Lung (tissue), 11 donors: ENCODE measurements at regions not wholly inside any gene's neighbourhood (a gene's known extent, or its start where the extent isn't known, plus 50 kb on each side); places are given as distances from the start of the nearest gene placed in this dataset.

Experiments
- ATAC-seq: fragments of 200-7000 bp; cut with Tn5 transposase; one replicate; pipeline ENCODE4 v1.9.1; 2020; ENCODE audit warnings: moderate number of reproducible peaks; ENCODE audit not compliant: insufficient read depth, low FRiP score
- DNase-seq, 3 donors: peaks; one replicate each; pipeline ENCODE4 v3.0.0-alpha.2; 2013 to 2017
- H3K27ac ChIP-seq, 2 donors: one replicate each; pipeline ENCODE4 v1.5.1; 2013; ENCODE audit warnings: mild to moderate bottlenecking in 2 of 2, moderate library complexity in 2 of 2, control low read depth in 1 of 2, inconsistent platforms in 1 of 2, low read depth in 1 of 2, low read length in 1 of 2
- H3K27me3 ChIP-seq, 3 donors: one replicate each; pipeline ENCODE4 v1.5.1; 2013; ENCODE audit warnings: low read length in 2 of 3; ENCODE audit not compliant: control insufficient read depth in 3 of 3, insufficient read depth in 3 of 3
- H3K36me3 ChIP-seq, 4 donors: one replicate each; pipeline ENCODE4 v1.5.1; 2013; ENCODE audit warnings: low read length in 4 of 4, mild to moderate bottlenecking in 1 of 4, moderate library complexity in 1 of 4; ENCODE audit not compliant: control insufficient read depth in 4 of 4, insufficient read depth in 4 of 4
- H3K4me1 ChIP-seq, 5 donors: one replicate each; pipeline ENCODE4 v1.5.1; 2013; ENCODE audit warnings: low read length in 5 of 5, mild to moderate bottlenecking in 2 of 5, moderate library complexity in 1 of 5; ENCODE audit not compliant: control insufficient read depth in 5 of 5, insufficient read depth in 5 of 5
- H3K4me3 ChIP-seq: one replicate; pipeline ENCODE4 v1.5.1; 2013; ENCODE audit warnings: mild to moderate bottlenecking, control low read depth, moderate library complexity
- H3K9ac ChIP-seq, 2 donors: one replicate each; pipeline ENCODE4 v1.5.1; 2013; ENCODE audit warnings: low read length in 2 of 2, control low read depth in 1 of 2; ENCODE audit not compliant: insufficient read depth in 1 of 2
- H3K9me3 ChIP-seq, 4 donors: one replicate each; pipeline ENCODE4 v1.5.1; 2013; ENCODE audit warnings: low read length in 3 of 4, mild to moderate bottlenecking in 1 of 4, moderate library complexity in 1 of 4; ENCODE audit not compliant: control insufficient read depth in 4 of 4, insufficient read depth in 3 of 4
- WGBS, 2 donors: extraction: QIAGEN DNeasy Blood & Tissue Kit; methylation state at CpG; one replicate each; pipeline ENCODE4 v1.1.7; 2013; 5-methylcytosine and 5-hydroxymethylcytosine counted together
- TF ChIP-seq, protein P1 (sequence below): IDR thresholded peaks from 2 replicates; pipeline ENCODE4 v1.5.1; 2012; ENCODE audit warnings: mild to moderate bottlenecking; ENCODE audit errors: control extremely low read depth, extremely low read depth
- donor health status: control.
- donor health status: control.
- donor health status: Bipolar disorder and iron deficiency.
- donor health status: healthy.
- donor health status: DM: yes; HTN: yes; CAD: no.

DNA sequence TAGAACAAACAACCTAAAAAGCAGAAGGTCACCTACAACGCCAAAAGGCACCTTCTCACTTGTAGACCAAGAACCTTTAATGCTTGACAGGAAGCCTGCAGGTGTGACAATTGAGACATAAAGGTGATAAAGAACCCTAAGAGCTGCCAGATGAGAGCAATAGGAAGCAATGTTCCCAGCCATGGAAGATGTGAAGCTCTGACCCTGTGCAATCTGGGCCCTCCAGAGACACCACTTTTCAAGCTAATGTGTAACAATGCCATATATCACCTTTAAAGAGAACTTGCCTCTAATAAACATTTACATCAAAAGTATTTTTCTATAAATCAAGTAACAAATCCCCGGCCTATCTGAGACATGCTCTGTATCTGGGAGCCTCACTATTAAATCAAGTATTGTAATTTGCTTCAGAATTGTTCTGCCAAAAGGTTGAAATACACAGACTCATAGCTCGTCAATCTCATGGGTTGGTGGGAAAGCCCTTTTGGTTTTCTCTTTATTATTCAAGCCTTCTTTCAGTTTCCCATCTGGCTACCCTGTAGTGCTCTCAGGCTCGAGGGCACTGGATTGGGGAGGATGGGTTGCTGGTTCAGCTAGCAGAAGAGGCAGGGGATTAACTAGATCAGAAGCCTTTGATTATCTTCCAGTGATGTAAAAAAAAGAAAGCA, 368.9 kb downstream of the BUD13 start:
- no peaks in the 10 kb centered on the region for H3K9me3 ChIP-seq
- TF ChIP-seq, protein P1, sequence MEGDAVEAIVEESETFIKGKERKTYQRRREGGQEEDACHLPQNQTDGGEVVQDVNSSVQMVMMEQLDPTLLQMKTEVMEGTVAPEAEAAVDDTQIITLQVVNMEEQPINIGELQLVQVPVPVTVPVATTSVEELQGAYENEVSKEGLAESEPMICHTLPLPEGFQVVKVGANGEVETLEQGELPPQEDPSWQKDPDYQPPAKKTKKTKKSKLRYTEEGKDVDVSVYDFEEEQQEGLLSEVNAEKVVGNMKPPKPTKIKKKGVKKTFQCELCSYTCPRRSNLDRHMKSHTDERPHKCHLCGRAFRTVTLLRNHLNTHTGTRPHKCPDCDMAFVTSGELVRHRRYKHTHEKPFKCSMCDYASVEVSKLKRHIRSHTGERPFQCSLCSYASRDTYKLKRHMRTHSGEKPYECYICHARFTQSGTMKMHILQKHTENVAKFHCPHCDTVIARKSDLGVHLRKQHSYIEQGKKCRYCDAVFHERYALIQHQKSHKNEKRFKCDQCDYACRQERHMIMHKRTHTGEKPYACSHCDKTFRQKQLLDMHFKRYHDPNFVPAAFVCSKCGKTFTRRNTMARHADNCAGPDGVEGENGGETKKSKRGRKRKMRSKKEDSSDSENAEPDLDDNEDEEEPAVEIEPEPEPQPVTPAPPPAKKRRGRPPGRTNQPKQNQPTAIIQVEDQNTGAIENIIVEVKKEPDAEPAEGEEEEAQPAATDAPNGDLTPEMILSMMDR = no peak
- no peak for DNase-seq
- H3K27ac ChIP-seq = no peak overlapping the region
- no peaks in the 10 kb centered on the region for H3K27me3 ChIP-seq
- no peaks in the 10 kb centered on the region for H3K36me3 ChIP-seq
- 68 to 75% methylated on average over 4 of the region's 4 CpGs for WGBS, 2 donors
- H3K4me3 ChIP-seq = no peak overlapping the region
- H3K4me1 ChIP-seq = no peaks in the 10 kb centered on the region
- H3K9ac ChIP-seq = no peak overlapping the region
- no peak for ATAC-seq

DNA sequence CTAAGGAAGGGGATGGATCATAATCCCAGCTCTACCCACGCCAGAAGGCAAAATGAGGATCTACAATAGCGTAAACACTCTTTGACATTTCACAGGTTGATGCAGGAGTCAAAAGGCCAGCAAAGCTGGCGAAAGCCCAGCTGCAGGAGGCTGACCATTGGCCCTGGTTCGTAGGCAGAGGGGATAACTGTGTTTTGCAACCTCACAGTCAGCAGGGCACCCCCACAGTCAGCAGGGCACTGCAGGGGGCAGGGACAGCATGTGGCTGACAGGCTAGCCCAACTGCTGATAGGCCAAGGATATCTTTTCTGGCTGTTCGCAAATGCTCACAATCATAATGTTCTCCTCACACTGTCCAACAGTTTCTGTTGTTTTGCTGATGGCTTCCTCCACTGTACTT, 372.7 kb downstream of the BUD13 start:
- Histone ChIP-seq H3K36me3 (no peaks in the 10 kb centered on the region), H3K9ac (no peak overlapping the region), H3K9me3 (no peaks in the 10 kb centered on the region), H3K27ac (no peak overlapping the region), H3K27me3 (no peaks in the 10 kb centered on the region), H3K4me3 (no peak overlapping the region), H3K4me1 (no peaks in the 10 kb centered on the region)
- TF ChIP-seq, protein P1 = no peak
- WGBS, 2 donors = 81 to 85% methylated on average over 5 of the region's 5 CpGs
- DNase-seq (no peak), ATAC-seq (no peak)

DNA sequence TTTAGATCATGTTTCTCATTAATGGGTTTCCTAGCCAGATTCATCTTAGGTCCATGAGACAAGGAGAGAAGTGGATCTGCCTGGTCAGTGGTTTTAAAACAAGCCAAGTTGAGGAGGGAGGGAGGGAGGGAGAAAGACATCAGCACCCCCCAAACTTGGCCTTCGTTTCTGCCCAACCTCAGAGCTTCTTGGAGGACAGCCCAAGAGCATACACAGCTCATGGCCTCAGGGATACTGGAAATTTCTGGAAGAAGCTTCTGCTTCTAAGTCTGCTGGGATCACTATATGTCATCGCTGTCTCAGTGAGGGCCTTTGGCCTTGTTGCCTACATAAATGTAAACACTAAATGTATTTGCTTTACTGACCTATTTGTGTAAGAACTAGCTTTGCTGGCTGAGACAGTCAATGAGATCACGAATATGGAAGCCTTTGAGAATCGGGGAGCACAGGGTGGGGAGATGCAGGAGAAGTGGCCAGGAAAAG, 375.1 kb downstream of the BUD13 start:
- TF ChIP-seq, protein P1 = no peak
- Histone ChIP-seq H3K4me1 (no peaks in the 10 kb centered on the region), H3K9me3 (peaks cover 0 to 11% (median 2%) of the 10 kb centered on the region in 4 donors), H3K4me3 (no peak overlapping the region), H3K27me3 (no peaks in the 10 kb centered on the region), H3K27ac (no peak overlapping the region), H3K9ac (no peak overlapping the region), H3K36me3 (no peaks in the 10 kb centered on the region)
- ATAC-seq (no peak), DNase-seq (peak; percentile 25 to 84 (median 49))
- 60 to 85% methylated on average over 4 of the region's 4 CpGs for WGBS, 2 donors

DNA sequence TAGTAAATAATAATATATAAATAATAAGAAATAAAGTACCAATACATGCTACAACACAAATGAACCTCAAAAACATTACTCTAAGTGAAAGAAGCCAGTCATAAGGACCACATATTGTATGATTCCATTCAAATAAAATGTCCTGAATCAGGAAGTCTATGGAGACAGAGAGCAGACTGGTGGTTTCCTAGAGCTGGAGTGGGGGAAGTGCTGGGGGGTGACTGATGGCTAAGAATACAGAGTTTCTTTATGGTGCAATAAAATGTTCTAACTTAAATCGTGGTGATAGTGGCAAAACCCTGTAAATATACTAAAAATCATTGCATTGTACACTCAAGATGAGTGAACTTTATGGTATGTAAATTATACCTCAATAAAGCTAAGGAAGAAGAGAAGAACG, 376.5 kb downstream of the BUD13 start:
- DNase-seq (no peak), ATAC-seq (no peak)
- no peaks in the 10 kb centered on the region for H3K36me3 ChIP-seq
- H3K4me3 ChIP-seq = no peak overlapping the region
- H3K4me1 ChIP-seq = no peaks in the 10 kb centered on the region
- H3K9me3 ChIP-seq = peaks cover 0 to 11% (median 3%) of the 10 kb centered on the region in 4 donors
- no peak overlapping the region for H3K9ac ChIP-seq
- no peaks in the 10 kb centered on the region for H3K27me3 ChIP-seq
- no peak overlapping the region for H3K27ac ChIP-seq
- 50 to 58% methylated on average over 2 of the region's 2 CpGs for WGBS, 2 donors
- TF ChIP-seq, protein P1 = no peak
